ENCODE measurements at regions not wholly inside any gene's neighbourhood (a gene's known extent, or its start where the extent isn't known, plus 50 kb on each side); places are given as distances from the start of the nearest gene placed in this dataset.

- TF ChIP-seq YY1 (IDR thresholded peaks at IDR 0.05; ENCODE audit: insufficient read depth, insufficient read length) (no peak), SUZ12 (IDR thresholded peaks at IDR 0.05; ENCODE audit: extremely low read depth, insufficient read depth, insufficient read length) (no peak), ZNF274 (IDR thresholded peaks at IDR 0.05; ENCODE audit: low read depth, low read length) (no peak)
Measured at GRCh38 chr4:54999003-54999402, 126.4 kb downstream of the KDR start.
